HG02678 (cell line): ENCODE measurements at regions not wholly inside any gene's neighbourhood (a gene's known extent, or its start where the extent isn't known, plus 50 kb on each side); places are given as distances from the start of the nearest gene placed in this dataset.

Source experiments
- ATAC-seq: cut with Tn5 transposase; IDR thresholded peaks from one replicate; pipeline ENCODE4 v1.9.1; 2021; ENCODE audit warnings: mild to moderate bottlenecking, moderate library complexity; ENCODE audit not compliant: unreplicated experiment

DNA sequence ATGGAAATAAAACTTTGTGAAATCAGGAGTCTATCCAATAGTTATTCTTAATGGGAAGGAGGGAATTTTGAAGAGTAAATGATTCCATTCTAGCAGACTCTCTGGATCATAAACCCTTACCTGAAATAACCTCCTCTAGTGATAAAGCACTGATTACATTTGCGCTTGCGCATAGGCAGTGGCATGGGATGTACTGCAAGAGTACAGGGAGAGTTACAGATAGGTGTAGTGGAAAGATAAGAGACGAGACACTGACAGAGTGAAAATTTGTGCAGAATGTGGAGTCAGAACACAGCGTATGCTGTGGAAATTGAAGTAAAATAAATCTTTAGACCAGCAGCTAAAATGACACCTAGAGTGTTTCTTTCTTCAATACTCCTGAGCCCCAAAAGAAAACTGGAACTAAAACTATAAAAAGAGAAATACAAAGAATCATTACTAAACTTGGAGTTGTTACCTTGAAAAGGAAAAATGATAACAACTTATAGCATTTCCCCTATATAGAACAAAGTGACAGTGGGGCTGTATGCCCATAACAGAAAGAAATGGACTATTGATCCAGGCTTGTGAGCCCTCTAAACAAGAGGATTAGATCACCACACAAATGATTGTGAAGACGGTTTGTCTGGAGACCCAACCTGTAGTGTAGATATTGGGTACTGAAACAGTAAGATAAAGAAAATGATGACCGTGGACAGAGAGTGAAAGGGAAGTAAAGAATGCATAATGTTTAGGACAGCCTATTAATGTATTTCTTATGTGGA, 1471.2 kb upstream of the NUDT12 start:
- ATAC-seq, result no peak

DNA sequence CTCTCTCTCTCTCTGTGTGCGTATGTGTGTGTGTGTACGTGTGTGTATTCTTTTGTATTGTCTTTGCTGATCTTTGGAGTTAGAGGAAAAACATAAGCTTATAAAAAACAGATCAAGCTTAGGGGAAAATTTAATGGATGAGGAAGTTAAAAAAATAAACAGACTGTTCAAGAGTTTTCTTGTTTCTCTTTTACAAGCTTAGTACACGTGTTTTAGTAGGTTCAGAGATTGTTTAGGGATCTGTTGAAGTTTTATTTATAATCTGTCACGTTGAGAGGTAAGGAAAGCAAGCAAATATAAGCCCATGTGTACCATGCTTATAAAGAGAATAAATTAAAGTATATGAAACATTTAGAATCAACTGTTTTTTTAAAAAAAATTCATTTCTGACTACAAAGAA, 1470.3 kb upstream of the NUDT12 start:
- ATAC-seq, result no peak

- no peak for ATAC-seq
Observed at GRCh38 chr5:105030153-105030552, 1467.6 kb upstream of the NUDT12 start.

- no peak for ATAC-seq
Observed at GRCh38 chr5:105015098-105015497, 1452.5 kb upstream of the NUDT12 start.

GRCh38 chr5:104998572-104998971, 1436.0 kb upstream of the NUDT12 start:
- no peak for ATAC-seq

DNA sequence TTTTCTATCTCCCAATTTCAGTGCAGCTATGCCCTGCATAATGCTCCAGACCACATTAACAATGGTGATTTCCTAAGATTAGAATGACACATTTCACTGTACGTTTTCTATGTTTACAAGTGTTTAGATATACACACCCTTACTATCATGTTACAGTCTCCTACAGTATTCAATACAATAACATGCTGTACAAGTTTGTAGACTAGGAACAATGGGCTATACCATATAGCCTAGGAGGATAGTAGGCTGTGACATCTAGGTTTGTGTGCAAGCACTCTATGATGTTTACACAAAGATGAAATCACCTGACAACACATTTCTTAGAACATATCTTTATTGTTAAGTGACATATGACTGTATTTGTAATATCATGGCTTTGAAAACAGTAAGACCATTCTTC, 1435.6 kb upstream of the NUDT12 start:
- no peak for ATAC-seq

DNA sequence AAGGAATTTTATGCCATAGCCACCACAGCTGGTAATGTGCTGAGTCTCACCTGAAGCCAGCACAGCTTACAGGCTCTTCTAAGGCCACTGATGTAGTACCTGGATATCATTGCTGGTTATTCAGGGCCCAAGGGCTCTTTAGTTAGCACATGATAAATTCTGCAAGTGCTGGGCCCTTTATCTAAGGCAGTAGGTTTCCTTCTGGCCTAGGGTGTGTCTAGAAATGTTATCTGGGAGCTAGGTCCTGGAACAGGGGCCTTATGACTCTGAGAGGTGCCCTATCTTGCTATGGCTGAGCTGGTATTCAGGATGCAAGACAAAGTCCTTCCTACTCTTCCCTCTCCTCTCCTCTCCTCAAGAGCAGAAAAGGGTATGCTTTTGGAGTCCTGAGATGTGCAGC, 1424.5 kb upstream of the NUDT12 start:
- no peak for ATAC-seq

GRCh38 chr5:104977529-104977928, 1414.9 kb upstream of the NUDT12 start:
- no peak for ATAC-seq

GRCh38 chr5:104967806-104968410, 1405.3 kb upstream of the NUDT12 start:
- ATAC-seq, result no peak

DNA sequence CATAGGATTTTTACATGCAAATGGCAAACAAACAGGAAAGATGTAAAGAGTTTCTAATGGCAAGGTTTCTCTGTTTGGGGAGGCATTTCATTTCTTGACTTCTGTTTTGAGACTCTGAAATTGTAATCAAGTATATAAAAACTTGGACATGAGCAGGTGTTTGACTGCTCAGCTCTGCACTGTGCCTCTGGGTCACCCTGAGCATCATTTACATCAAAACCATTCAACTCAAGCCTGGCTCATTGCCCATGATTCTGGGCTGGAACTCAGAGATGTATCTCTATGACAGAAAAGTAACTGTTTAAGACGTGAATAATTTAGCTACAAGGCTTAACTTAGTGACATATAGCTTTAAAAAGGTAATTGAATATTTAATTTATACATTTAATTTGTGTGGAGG, 1402.4 kb upstream of the NUDT12 start:
- no peak for ATAC-seq

DNA sequence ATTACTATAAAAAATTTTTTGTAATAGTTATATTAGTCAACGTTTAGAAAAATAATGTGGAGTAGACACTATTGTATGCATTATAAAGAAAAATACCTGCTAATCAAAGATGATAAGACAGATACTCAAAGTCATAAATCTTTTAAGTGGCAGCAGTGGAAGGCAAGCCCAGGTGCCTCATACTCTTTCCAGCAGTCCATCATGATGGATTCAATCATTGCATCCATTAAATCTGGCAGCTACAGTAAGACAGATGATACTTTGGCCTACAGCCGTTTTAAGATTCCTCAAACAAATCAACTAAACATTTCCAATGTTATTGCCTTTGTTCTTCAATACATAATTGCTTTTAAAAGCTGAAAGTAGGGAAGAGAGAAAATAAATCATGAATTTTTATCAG, 1392.9 kb upstream of the NUDT12 start:
- no peak for ATAC-seq

DNA sequence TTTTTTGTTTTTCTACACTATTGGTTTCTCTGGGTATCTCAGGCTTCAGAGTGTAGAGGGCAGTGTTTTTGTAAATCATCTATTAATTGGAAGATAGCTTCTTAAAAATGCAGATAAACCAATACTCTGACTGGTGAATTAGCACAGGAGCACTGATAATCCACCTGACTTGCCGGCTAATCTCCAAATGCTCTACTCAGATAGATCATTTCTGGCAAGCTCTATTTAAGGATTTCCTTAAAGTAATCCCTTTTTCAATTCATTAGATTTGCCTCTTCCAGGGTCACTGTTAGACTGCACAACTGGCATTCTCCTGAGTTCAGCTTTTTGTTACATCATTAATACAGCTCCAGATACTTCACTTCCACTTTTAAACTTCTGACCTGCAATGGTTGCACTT, 1390.3 kb upstream of the NUDT12 start:
- ATAC-seq, result no peak

DNA sequence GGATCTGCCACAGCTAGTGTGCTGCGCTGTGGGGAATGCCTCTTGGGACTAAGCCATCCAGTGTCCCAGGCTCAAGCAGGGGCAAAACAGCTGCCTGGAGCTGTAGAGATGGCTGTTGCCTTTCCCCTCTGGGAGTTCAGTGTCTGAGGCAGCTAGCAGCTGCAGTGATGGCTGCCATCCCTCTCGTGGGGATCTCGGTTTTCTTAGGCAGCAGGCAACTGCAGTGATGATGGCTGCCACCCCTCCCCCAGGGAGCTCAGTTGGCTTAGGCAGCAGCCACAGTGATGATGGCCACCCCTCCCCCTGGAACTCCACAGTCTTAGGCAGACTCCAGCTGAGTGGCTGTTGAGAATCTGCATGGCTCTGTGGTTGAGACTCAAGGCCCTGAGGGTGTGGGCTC, 1389.2 kb upstream of the NUDT12 start:
- no peak for ATAC-seq

- ATAC-seq, result no peak
Observed at GRCh38 chr5:104947076-104947475, 1384.5 kb upstream of the NUDT12 start.

DNA sequence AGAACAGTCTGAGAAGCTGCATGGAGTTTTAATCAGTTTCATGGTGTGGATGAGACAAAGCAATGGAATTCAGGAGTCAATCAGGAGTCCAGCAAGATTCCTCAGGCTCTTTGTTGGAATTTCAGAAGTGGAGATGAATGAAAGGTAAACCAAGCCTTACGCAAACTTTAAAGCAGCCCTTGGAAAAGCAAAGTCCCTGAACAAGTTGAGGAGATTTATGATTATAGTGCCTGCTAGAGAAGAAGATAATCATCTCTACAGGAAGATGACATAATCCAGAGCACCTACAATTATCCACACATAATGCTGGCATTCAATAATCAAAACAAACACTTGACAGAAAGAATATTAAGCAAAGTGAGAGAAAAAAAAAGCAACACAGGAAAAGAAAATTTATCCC, 1380.1 kb upstream of the NUDT12 start:
- no peak for ATAC-seq

DNA sequence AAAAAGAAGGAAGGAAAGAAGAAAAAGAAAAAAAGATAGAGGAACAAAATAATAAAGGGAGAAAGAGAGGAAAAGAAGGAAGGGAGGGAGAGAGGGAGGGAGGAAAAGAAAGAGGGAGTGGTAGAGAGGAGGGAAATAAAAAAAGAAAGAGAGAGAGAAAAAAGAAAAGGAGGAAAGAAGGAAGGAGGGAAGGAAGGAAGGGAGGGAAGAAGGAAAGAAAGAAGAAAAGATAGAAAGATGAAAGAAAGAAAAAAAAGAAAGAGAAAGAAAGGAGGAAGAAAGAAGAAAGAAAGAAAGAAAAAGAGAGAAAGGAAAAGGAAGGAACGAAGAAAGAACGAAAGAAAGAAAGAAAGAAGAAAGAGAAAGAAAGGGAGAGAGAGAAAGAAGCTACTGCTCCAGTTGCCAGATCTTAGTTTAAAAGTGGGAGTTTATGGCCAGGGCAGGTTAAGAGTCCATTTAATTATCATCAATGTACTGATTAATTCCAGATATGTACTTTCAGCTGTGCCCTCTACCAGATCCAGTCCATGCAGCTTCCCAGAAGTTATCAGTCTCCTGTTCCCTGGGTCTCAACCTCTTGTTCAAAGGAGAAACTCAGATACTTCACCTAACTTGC, 1378.5 kb upstream of the NUDT12 start:
- no peak for ATAC-seq

GRCh38 chr5:104937598-104937997, 1375.0 kb upstream of the NUDT12 start:
- no peak for ATAC-seq

GRCh38 chr5:104932431-104932830, 1369.8 kb upstream of the NUDT12 start:
- ATAC-seq, result no peak

GRCh38 chr5:104928906-104929520, 1366.4 kb upstream of the NUDT12 start:
- no peak for ATAC-seq

- no peak for ATAC-seq
Observed at GRCh38 chr5:104915226-104915625, 1352.6 kb upstream of the NUDT12 start.

DNA sequence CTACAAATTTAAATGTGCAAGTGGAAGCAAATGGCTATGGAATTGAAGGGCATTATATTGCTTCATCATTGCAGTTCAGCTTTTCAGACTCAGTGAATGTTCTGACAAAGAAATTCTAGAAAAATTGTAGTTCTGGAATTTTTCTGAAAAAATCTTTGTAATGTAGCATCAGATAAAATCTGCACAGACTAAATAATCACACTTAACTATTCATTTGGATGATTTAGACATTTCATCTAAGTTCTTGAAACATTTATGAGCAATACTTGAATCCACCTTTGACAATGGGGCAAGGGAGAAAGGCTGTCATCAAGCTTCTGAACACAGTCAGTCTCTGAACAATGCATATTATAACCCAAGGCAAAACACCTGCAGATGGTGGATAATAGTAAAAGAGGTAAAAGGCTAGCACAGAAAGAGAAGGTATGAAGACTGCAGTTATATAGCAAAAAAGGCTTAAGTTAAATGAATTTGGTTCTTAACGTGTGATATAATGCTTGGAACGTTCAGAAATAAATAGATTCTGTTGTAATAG, 1352.0 kb upstream of the NUDT12 start:
- ATAC-seq, result no peak

DNA sequence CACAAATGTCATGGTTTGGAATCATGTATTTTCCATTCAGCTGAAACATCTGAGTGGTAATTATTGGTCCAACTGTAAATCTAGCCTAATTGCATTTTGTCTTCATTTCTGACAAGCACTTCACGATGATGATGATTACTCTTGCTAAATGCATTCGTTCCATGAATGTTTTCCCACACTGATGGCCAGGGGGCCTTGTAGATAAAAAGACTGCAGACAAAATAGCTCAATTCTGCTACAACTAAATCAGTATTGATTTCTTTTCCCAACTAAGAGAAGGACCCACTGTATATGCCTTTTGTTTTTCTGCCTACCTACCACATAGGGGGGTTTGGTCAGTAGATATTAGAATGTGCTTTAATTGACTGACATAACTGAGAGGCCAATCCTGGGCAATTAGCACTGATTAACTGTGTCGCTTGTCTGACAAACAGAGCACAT, 1351.3 kb upstream of the NUDT12 start:
- no peak for ATAC-seq
